ENCODE measurements at regions not wholly inside any gene's neighbourhood (a gene's known extent, or its start where the extent isn't known, plus 50 kb on each side); places are given as distances from the start of the nearest gene placed in this dataset.

- TF ChIP-seq ATF2 (IDR thresholded peaks at IDR 0.05; ENCODE audit: low read length) (peak; percentile 64; the same call in 1 of the 2 replicates), CREB1 (IDR thresholded peaks at IDR 0.05) (peak; percentile 21; the same call in 1 of the 2 replicates), BACH1 (IDR thresholded peaks at IDR 0.05; ENCODE audit: low read length) (no peak), SIRT6 (IDR thresholded peaks at IDR 0.05; ENCODE audit: low read length) (no peak), CHD1 (IDR thresholded peaks at IDR 0.05; ENCODE audit: low read depth, low read length) (no peak), MAX (IDR thresholded peaks at IDR 0.05) (peak; percentile 30; the same call in 1 of the 2 replicates), EZH2 (IDR thresholded peaks at IDR 0.05; ENCODE audit: low read depth, low read length, severe bottlenecking) (no peak)
These were observed 287.0 kb downstream of the FAT3 start (continued) for GRCh38 chr11:92511522-92512203.
